ENCODE measurements at regions not wholly inside any gene's neighbourhood (a gene's known extent, or its start where the extent isn't known, plus 50 kb on each side); places are given as distances from the start of the nearest gene placed in this dataset.

- H2AFZ ChIP-seq (ENCODE audit: low read length) = no peak overlapping the region
- H3K4me1 ChIP-seq (ENCODE audit: insufficient read depth, low read length) = no peaks in the 10 kb centered on the region
- no peaks in the 10 kb centered on the region for H3K36me3 ChIP-seq (ENCODE audit: insufficient read depth, low read length)
- no peaks in the 10 kb centered on the region for H4K20me1 ChIP-seq (ENCODE audit: insufficient read depth, low read length)
- no peak overlapping the region for H3K4me3 ChIP-seq (ENCODE audit: insufficient read depth, low read length)
- no peak for TF ChIP-seq CTCF (IDR thresholded peaks at IDR 0.05; ENCODE audit: extremely low read depth, low read depth, low read length)
- no peaks in the 10 kb centered on the region for H3K27me3 ChIP-seq (ENCODE audit: insufficient read depth, low read length)
- H3K27ac ChIP-seq (ENCODE audit: low read depth, low read length) = no peak overlapping the region
- no peak overlapping the region for H3K4me2 ChIP-seq (ENCODE audit: insufficient read depth, low read length)
- H3K9me3 ChIP-seq (ENCODE audit: low read depth, low read length) = no peaks in the 10 kb centered on the region
- H3K79me2 ChIP-seq (ENCODE audit: insufficient read depth, low read length) = no peaks in the 10 kb centered on the region
- no peak for DNase-seq (ENCODE audit: insufficient read length, low spot score, missing footprints)
Observed at GRCh38 chr10:31171402-31172083, 139.9 kb upstream of the ZNF438 start.

GRCh38 chr10:31172925-31173324, 141.3 kb upstream of the ZNF438 start:
- Histone ChIP-seq H3K4me3 (ENCODE audit: insufficient read depth, low read length) (no peak overlapping the region), H3K9me3 (ENCODE audit: low read depth, low read length) (no peaks in the 10 kb centered on the region), H3K27ac (ENCODE audit: low read depth, low read length) (no peak overlapping the region), H3K4me1 (ENCODE audit: insufficient read depth, low read length) (no peaks in the 10 kb centered on the region), H3K27me3 (ENCODE audit: insufficient read depth, low read length) (no peaks in the 10 kb centered on the region), H3K4me2 (ENCODE audit: insufficient read depth, low read length) (no peak overlapping the region), H3K79me2 (ENCODE audit: insufficient read depth, low read length) (no peaks in the 10 kb centered on the region), H3K36me3 (ENCODE audit: insufficient read depth, low read length) (no peaks in the 10 kb centered on the region), H2AFZ (ENCODE audit: low read length) (no peak overlapping the region), H4K20me1 (ENCODE audit: insufficient read depth, low read length) (no peaks in the 10 kb centered on the region)
- no peak for TF ChIP-seq CTCF (IDR thresholded peaks at IDR 0.05; ENCODE audit: extremely low read depth, low read depth, low read length)
- DNase-seq (ENCODE audit: insufficient read length, low spot score, missing footprints) = no peak

- Histone ChIP-seq H3K27ac (ENCODE audit: low read depth, low read length) (no peak overlapping the region), H2AFZ (ENCODE audit: low read length) (no peak overlapping the region), H3K9me3 (ENCODE audit: low read depth, low read length) (no peaks in the 10 kb centered on the region), H3K4me3 (ENCODE audit: insufficient read depth, low read length) (no peak overlapping the region), H3K79me2 (ENCODE audit: insufficient read depth, low read length) (no peaks in the 10 kb centered on the region), H3K4me2 (ENCODE audit: insufficient read depth, low read length) (no peak overlapping the region), H3K27me3 (ENCODE audit: insufficient read depth, low read length) (no peaks in the 10 kb centered on the region), H3K36me3 (ENCODE audit: insufficient read depth, low read length) (no peaks in the 10 kb centered on the region), H4K20me1 (ENCODE audit: insufficient read depth, low read length) (no peaks in the 10 kb centered on the region), H3K4me1 (ENCODE audit: insufficient read depth, low read length) (no peaks in the 10 kb centered on the region)
- no peak for DNase-seq (ENCODE audit: insufficient read length, low spot score, missing footprints)
- no peak for TF ChIP-seq CTCF (IDR thresholded peaks at IDR 0.05; ENCODE audit: extremely low read depth, low read depth, low read length)
Observed at GRCh38 chr10:31173752-31174151, 142.1 kb upstream of the ZNF438 start.

- H3K4me1 ChIP-seq (ENCODE audit: insufficient read depth, low read length) = no peaks in the 10 kb centered on the region
- H3K27me3 ChIP-seq (ENCODE audit: insufficient read depth, low read length) = no peaks in the 10 kb centered on the region
- no peak for DNase-seq (ENCODE audit: insufficient read length, low spot score, missing footprints)
- TF ChIP-seq CTCF (IDR thresholded peaks at IDR 0.05; ENCODE audit: extremely low read depth, low read depth, low read length) = no peak
- no peak overlapping the region for H2AFZ ChIP-seq (ENCODE audit: low read length)
- H3K9me3 ChIP-seq (ENCODE audit: low read depth, low read length) = no peaks in the 10 kb centered on the region
- H3K79me2 ChIP-seq (ENCODE audit: insufficient read depth, low read length) = no peaks in the 10 kb centered on the region
- no peaks in the 10 kb centered on the region for H4K20me1 ChIP-seq (ENCODE audit: insufficient read depth, low read length)
- no peak overlapping the region for H3K27ac ChIP-seq (ENCODE audit: low read depth, low read length)
- H3K4me2 ChIP-seq (ENCODE audit: insufficient read depth, low read length) = no peak overlapping the region
- H3K36me3 ChIP-seq (ENCODE audit: insufficient read depth, low read length) = no peaks in the 10 kb centered on the region
- no peak overlapping the region for H3K4me3 ChIP-seq (ENCODE audit: insufficient read depth, low read length)
Observed at GRCh38 chr10:31179091-31179680, 139.8 kb upstream of the ZEB1 start.
